GM21576 (cell line): ENCODE measurements at regions not wholly inside any gene's neighbourhood (a gene's known extent, or its start where the extent isn't known, plus 50 kb on each side); places are given as distances from the start of the nearest gene placed in this dataset.
"Not testable (repeated sequence)": the region's sequence is repeated elsewhere in the genome, so short reads cannot be mapped to it uniquely, and the experiment has no call there.

Experiments used
- ATAC-seq: cut with Tn5 transposase; IDR thresholded peaks from one replicate; pipeline ENCODE4 v1.9.1; 2021; ENCODE audit warnings: mild to moderate bottlenecking, moderate library complexity; ENCODE audit not compliant: unreplicated experiment

GRCh38 chr9:80699511-80699998 lies 989.8 kb downstream of the TLE1 start:
- no peak for ATAC-seq

- ATAC-seq, result no peak
These were observed 990.5 kb downstream of the TLE1 start for GRCh38 chr9:80698725-80699410.

DNA sequence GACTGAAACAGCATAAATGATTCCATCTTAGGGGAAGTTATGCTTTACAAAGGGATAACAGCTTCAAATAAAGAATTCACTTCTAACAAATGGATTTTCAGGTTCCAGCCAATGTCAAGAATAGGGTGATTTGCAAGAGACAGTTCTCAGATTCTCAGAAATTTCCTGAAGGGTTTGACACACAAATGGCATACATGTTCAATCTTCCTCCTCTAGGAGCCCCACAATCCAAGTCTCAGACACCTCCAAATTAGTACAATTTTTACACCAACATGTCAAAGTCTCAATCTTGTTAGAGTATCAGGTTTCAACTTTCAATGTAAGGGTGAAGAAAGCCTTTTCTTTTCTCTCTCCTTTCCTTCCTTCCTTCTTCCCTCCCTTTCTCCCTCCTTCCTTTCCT lies 996.6 kb downstream of the TLE1 start:
- ATAC-seq, result no peak

GRCh38 chr9:80691229-80691628 lies 998.1 kb downstream of the TLE1 start:
- ATAC-seq, result no peak

DNA sequence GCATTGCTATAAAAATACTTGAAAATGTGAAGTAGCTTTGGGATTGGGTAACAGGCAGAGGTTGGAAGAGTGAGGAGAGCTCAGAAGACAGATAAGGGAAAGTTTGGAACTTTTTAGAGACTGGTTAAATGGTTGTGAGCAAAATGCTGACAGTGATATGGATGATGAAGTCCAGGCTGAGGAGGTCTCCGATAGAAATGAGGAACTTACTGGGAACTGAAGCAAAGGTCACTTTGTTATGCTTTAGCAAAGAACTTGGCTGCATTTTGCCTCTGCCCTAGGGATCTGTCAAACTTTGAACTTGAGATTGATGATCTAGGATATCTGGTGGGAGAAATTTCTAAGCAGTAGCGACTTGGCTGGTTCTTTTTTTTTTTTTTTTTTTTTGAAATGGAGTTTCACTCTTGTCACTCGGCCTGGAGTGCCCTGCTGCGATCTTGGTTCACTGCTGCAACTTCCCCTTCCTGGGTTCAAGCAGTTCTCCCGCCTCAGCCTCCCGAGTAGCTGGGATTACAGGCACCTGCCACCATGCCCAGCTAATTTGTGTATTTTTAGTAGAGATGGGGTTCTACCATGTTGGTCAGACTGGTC lies 998.9 kb downstream of the TLE1 start:
- ATAC-seq, result no peak

- no peak for ATAC-seq
These were observed 1009.4 kb downstream of the TLE1 start for GRCh38 chr9:80679916-80680315.

DNA sequence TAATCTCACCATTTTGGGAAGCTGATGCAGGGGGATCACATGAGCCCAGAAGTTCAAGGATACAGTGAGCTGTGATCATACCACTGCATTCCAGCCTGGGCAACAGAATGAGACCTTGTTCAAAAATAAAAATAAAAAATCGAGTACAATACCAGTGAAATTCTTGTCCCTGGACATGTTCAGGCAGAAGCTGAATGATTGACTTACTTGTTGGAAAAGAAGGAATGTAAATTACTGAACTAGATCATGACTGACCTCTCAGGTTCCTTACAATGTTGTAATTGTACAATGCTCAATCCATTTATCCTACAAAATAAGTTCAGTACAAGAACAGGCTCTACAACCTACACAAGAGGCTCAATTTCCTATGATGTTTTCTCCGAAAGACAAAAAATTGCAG lies 1010.4 kb downstream of the TLE1 start:
- no peak for ATAC-seq

DNA sequence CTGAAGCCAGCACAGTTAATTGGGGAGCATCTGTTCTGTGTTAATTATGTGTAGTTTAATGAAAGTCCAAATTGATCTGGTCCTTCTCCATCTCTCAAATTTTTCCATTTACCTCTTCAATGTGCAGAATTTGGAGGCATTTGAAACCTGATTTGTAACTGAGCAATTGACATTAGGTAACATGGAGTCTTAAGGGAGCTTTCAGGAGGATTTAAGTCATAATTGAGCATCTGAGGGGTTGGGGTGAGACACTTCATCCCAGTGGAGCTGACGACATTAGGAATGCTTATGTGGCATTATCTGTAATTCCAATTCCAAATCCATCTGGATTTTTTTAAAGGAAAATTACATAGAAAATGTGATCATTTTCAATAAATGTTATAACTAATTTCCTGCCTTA lies 1015.9 kb downstream of the TLE1 start:
- ATAC-seq, result no peak

DNA sequence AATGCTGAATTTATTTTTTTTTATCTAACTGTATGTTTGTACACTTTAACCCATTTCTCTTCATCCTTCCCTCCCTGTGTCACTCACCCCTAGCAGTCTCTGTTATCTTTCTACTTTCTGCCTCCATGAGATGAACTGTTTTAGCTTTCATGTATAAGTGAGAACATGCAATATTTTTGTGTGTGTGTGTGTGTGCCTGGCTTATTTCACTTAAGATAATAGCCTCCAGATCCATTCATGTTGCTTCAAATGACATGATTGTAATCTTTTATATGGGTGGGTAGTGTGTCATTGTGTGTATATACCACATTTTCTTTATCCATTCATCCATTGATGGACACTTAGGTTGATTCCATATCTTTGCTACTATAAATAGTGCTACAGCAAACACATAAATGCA lies 1023.9 kb downstream of the TLE1 start:
- ATAC-seq, result no peak

- no peak for ATAC-seq
These were observed 1024.8 kb downstream of the TLE1 start for GRCh38 chr9:80664327-80665210.

DNA sequence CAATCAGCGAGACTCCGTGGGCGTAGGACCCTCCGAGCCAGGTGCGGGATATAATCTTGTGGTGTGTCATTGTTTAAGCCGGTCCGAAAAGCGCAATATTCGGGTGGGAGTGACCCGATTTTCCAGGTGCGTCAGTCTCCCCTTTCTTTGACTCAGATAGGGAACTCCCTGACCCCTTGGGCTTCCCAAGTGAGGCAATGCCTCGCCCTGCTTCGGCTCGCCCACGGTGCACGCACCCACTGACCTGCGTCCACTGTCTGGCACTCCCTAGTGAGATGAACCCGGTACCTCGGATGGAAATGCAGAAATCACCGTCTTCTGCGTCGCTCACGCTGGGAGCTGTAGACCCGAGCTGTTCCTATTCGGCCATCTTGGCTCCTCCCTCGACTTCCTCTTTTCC lies 1029.6 kb downstream of the TLE1 start:
- not testable (repeated sequence) for ATAC-seq

- ATAC-seq, result no peak
These were observed 1038.3 kb downstream of the TLE1 start for GRCh38 chr9:80651044-80651443.

- no peak for ATAC-seq
These were observed 1039.9 kb downstream of the TLE1 start for GRCh38 chr9:80649496-80649895.

- no peak for ATAC-seq
These were observed 1040.3 kb downstream of the TLE1 start for GRCh38 chr9:80649001-80649420.

DNA sequence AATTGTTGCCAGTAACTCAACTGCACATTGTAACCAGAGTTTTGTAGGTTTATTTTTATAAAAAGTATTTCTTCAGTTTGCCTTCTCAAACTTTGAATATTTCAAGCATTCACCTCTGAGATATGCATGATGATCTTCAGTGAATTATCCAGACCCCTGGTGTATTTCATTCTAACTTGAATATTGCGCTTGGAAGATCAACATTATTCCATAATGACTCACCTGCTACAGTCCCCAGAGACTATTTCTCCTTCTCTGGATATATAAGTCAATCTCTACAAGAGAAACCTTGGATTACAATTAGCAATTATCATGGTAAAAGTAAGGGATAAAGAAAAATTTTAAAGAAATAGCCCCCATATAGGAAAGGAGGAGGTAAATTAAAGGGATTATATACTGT lies 1041.0 kb downstream of the TLE1 start:
- no peak for ATAC-seq

DNA sequence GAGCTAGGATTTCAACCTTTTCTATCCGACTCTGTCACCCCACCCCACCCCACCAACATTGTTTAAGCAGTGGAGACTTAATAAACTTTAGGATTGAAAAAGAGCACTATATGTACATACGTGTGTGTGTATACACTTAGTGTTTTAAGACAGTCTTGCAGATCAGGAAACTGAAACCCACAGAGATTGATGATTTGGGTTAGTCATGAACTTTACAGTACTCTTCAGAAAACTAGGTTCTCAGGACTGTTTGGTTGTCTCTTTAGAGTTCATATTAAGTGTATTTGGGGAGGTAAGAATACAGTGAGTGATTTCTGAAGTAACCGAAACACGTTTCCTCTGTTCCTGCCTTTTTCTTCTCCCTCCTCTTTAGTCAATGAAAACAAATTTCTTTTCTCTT lies 1043.1 kb downstream of the TLE1 start:
- ATAC-seq, result no peak

DNA sequence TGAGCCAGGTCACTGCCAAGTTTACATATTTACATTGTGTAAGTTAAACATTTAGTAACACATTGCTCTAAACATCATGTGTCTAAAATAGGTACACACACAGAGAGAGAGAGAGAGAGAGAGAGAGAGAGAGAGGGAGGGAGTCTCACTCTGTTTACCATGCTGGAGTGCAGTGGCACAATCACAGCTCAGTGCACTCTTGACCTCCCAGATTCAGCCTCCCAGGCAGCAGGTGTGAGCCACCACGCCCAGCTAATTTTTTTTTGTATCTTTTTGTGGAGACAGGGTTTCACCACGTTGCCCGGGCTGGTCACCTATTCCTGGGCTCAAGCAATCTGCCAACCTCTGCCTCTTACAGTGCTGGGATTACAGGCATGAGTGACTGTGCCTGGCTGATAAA lies 1045.3 kb downstream of the TLE1 start:
- no peak for ATAC-seq

- ATAC-seq, result no peak
These were observed 1054.3 kb downstream of the TLE1 start for GRCh38 chr9:80635065-80635464.

GRCh38 chr9:80632041-80632440 lies 1057.3 kb downstream of the TLE1 start:
- no peak for ATAC-seq

DNA sequence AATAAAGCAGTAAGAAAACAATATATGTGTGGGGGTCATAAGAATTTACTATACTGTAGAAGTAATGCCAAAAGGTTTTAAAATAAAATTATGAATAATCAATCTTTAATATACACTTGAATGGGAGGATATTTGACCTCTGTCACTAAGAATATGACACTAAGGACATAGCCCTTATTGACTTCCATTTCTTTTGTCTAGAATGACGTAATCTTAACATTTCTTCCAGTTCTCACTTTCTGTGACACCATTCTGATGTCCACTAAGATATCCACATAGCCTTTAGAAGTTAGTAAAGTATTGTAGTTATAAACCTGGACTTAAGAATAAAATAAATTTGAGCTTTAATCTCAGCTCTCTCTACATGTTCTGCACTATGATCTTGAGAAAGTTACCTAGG lies 1050.7 kb downstream of the TLE4 start:
- no peak for ATAC-seq

DNA sequence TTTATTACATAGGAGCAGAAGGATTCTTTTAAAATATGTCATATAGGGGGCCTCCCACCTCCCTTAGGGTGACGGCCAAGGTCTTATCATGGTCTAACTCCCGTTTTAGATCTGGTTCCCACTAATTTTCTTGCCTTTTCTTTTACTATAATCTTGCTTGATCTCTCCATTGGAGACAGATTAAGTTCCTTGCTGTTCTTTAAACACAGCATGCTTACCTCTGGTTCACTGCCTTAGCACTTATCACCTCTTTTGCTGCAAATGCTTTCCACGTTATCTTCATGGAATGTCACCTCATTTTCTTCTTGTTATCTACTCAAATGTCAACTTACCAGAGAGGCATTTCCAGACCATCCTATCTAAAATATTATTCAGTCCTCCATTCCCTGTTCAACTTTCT lies 1047.6 kb downstream of the TLE4 start:
- no peak for ATAC-seq

DNA sequence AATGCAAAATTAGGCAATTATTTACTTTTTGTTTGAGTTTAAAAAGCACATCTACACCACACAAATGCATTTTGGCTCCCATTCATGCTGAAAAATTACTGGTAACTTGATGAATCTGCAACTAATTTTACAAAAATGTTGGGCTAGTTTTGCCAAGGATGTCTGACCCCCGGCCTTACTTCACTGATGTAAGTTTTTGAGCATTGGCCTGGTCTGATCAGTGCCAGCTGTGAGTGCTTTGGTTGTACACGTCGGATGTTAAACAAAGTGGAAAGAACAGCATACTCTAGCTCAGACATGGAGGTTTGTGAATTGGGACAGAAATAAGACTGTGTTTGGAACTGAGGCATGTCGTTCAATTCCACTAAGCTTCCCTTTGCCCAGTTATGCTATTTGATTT lies 1044.2 kb downstream of the TLE4 start:
- no peak for ATAC-seq
